Osteoblast (primary cell): ENCODE measurements at regions not wholly inside any gene's neighbourhood (a gene's known extent, or its start where the extent isn't known, plus 50 kb on each side); places are given as distances from the start of the nearest gene placed in this dataset.

Experiments used
- DNase-seq: peaks from one replicate; pipeline ENCODE4 v3.0.0; 2011; ENCODE audit warnings: low spot score, mixed read lengths; ENCODE audit not compliant: insufficient read length; ENCODE audit errors: missing footprints
- H2AFZ ChIP-seq: 2 replicates; pipeline ENCODE4 v1.6.0; 2011; ENCODE audit warnings: mild to moderate bottlenecking, low read length
- H3K27ac ChIP-seq: 2 replicates; pipeline ENCODE4 v1.5.1; 2011; ENCODE audit warnings: mild to moderate bottlenecking, low read depth, low read length, moderate library complexity
- H3K27me3 ChIP-seq: 2 replicates; pipeline ENCODE4 v1.6.0; 2012; ENCODE audit warnings: mild to moderate bottlenecking, control low read depth, inconsistent platforms, low read length, moderate library complexity; ENCODE audit not compliant: insufficient read depth
- H3K36me3 ChIP-seq: 2 replicates; pipeline ENCODE4 v1.5.1; 2011; ENCODE audit warnings: mild to moderate bottlenecking, low read length, control low read depth, moderate library complexity; ENCODE audit not compliant: insufficient read depth
- H3K4me1 ChIP-seq: 2 replicates; pipeline ENCODE4 v1.5.1; 2011; ENCODE audit warnings: mild to moderate bottlenecking, low read length, control low read depth, moderate library complexity; ENCODE audit not compliant: insufficient read depth
- H3K4me2 ChIP-seq: 2 replicates; pipeline ENCODE4 v1.6.0; 2011; ENCODE audit warnings: mild to moderate bottlenecking, low read length; ENCODE audit not compliant: insufficient read depth
- H3K4me3 ChIP-seq: fragments of 200-600 bp; sonication (generic); 3 replicates; pipeline ENCODE4 v1.5.1; 2012; ENCODE audit warnings: mild to moderate bottlenecking, low read length, inconsistent platforms; ENCODE audit not compliant: insufficient read depth
- H3K79me2 ChIP-seq: 2 replicates; pipeline ENCODE4 v1.6.0; 2012; ENCODE audit warnings: mild to moderate bottlenecking, low read length, control low read depth, inconsistent platforms; ENCODE audit not compliant: insufficient read depth
- H3K9me3 ChIP-seq: 2 replicates; pipeline ENCODE4 v1.5.1; 2011; ENCODE audit warnings: low read depth, low read length, control low read depth
- H4K20me1 ChIP-seq: 2 replicates; pipeline ENCODE4 v1.6.0; 2012; ENCODE audit warnings: mild to moderate bottlenecking, low read length, control low read depth; ENCODE audit not compliant: insufficient read depth
- CTCF ChIP-seq: IDR thresholded peaks from 2 replicates; pipeline ENCODE4 v1.5.1; 2011; ENCODE audit warnings: mild to moderate bottlenecking, low read depth, low read length, moderate library complexity; ENCODE audit errors: extremely low read depth

DNA sequence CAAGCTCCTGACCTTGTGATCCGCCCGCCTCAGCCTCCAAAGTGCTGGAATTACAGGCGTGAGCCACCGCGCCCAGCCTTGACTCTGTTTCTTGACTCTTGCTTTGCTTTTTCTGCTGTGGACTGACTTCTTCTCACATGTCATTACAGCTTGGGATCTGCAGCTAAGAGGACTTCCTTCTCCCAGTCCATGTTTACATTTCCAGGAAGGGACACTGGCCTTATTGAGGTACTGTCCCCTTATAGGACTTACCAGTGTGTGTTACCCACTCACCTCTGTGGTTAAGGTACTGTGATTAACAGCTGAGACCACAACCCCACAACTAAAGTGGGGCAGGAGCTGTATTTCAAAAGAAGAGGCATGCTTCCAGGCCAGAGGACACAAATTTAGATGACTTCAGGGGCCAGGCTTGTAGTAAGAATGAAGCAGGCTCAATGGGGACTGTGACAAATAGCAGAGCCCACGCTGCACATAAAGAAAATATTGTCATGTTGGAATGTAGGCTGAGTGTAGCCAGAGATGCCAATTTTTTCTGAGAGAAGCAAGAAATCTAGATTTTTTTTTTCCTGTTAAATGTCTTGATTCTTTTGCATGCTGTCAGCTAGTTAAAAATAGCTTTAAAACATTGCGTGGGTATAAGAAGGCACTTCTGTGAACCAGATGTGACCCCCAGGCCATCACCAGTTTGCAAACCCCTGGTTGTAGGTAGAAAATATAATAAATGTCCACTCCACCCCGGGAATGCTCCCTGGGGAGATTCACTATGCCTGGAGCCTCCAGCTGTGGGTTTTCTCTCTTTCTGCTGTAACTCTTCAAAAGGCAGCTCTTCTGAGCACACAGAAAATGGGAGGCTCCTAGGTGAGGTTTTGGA is 75.0 kb downstream of the PTPDC1 start:
- peak overlapping the region; percentile 23 for H3K27ac ChIP-seq
- no peaks in the 10 kb centered on the region for H3K79me2 ChIP-seq
- no peaks in the 10 kb centered on the region for H4K20me1 ChIP-seq
- peaks cover 19% of the 10 kb centered on the region for H3K4me1 ChIP-seq
- no peaks in the 10 kb centered on the region for H3K9me3 ChIP-seq
- peak overlapping the region; percentile 8 for H3K4me2 ChIP-seq
- no peak for TF ChIP-seq CTCF
- no peaks in the 10 kb centered on the region for H3K36me3 ChIP-seq
- no peak overlapping the region for H3K4me3 ChIP-seq
- peak; percentile 69 for DNase-seq
- H3K27me3 ChIP-seq = no peaks in the 10 kb centered on the region
- peak overlapping the region; percentile 67 for H2AFZ ChIP-seq

- Histone ChIP-seq H3K27ac (no peak overlapping the region), H3K79me2 (no peaks in the 10 kb centered on the region), H3K9me3 (no peaks in the 10 kb centered on the region), H3K4me1 (peaks cover 19% of the 10 kb centered on the region), H3K27me3 (no peaks in the 10 kb centered on the region), H3K4me3 (no peak overlapping the region), H2AFZ (no peak overlapping the region), H3K36me3 (no peaks in the 10 kb centered on the region), H4K20me1 (no peaks in the 10 kb centered on the region), H3K4me2 (no peak overlapping the region)
- peak; percentile 18 for TF ChIP-seq CTCF
- peak; percentile 62 for DNase-seq
Measured at GRCh38 chr9:94160594-94161501, 76.6 kb downstream of the PTPDC1 start.

GRCh38 chr9:94161673-94162072 is 77.4 kb downstream of the PTPDC1 start:
- H3K4me1 ChIP-seq = peaks cover 17% of the 10 kb centered on the region
- DNase-seq = no peak
- no peaks in the 10 kb centered on the region for H4K20me1 ChIP-seq
- H3K27me3 ChIP-seq = no peaks in the 10 kb centered on the region
- H3K9me3 ChIP-seq = no peaks in the 10 kb centered on the region
- H2AFZ ChIP-seq = no peak overlapping the region
- no peaks in the 10 kb centered on the region for H3K79me2 ChIP-seq
- H3K36me3 ChIP-seq = no peaks in the 10 kb centered on the region
- H3K27ac ChIP-seq = no peak overlapping the region
- no peak for TF ChIP-seq CTCF
- no peak overlapping the region for H3K4me2 ChIP-seq
- H3K4me3 ChIP-seq = no peak overlapping the region
